ENCODE measurements at regions not wholly inside any gene's neighbourhood (a gene's known extent, or its start where the extent isn't known, plus 50 kb on each side); places are given as distances from the start of the nearest gene placed in this dataset.

DNA sequence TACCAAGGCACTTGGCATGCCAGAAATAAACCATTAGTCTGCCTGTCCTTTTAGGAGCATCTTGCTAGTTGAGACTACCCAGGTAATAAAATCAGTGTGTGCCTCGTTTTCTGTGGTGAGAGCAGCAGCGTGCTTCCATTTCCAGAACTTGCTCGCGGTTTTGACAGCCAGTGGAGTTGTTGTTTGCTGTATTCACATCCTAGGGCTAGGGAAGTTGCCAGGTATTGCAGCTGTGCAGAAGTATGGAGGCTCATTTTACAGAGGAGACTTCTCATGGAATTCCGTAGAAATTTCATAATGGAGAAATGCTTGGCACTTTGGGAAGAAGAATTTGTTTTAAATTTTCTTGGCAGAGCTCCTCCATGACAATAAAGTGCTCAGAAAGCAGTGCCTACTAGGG is 1355.1 kb upstream of the ZEB2 start:
- in situ Hi-C loops (cut with MboI; ENCODE audit: low pct_unique_long_range_greater_than_20kb, low sequenced_read_pairs, unreplicated experiment): no loop called here
- no peak for DNase-seq (ENCODE audit: low spot score)
- TF ChIP-seq, protein P1, sequence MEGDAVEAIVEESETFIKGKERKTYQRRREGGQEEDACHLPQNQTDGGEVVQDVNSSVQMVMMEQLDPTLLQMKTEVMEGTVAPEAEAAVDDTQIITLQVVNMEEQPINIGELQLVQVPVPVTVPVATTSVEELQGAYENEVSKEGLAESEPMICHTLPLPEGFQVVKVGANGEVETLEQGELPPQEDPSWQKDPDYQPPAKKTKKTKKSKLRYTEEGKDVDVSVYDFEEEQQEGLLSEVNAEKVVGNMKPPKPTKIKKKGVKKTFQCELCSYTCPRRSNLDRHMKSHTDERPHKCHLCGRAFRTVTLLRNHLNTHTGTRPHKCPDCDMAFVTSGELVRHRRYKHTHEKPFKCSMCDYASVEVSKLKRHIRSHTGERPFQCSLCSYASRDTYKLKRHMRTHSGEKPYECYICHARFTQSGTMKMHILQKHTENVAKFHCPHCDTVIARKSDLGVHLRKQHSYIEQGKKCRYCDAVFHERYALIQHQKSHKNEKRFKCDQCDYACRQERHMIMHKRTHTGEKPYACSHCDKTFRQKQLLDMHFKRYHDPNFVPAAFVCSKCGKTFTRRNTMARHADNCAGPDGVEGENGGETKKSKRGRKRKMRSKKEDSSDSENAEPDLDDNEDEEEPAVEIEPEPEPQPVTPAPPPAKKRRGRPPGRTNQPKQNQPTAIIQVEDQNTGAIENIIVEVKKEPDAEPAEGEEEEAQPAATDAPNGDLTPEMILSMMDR (IDR thresholded peaks at IDR 0.05; ENCODE audit: extremely low read depth, insufficient read depth, missing control alignments): no peak

DNA sequence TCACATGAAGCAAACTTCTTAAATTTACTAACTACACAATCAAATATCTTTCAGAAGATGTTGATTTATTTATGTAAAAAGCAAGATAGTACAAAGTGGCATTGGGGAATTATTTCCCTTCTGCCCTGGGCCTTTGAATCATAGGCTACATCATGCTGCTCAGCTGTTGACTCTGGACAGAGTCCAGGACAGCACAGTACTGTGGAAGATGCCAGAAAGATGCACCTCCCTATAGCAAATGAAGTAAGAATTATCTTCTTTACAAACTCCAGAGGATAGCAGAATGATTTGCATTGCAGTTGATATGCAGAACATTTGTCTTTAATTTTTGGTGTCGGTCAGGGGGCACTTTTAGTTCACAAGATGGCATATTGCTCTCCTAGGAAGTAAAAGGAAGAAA is 1354.5 kb upstream of the ZEB2 start:
- no peak for DNase-seq (ENCODE audit: low spot score)
- in situ Hi-C loops (cut with MboI; ENCODE audit: low pct_unique_long_range_greater_than_20kb, low sequenced_read_pairs, unreplicated experiment): no loop called here
- TF ChIP-seq, protein P1 (IDR thresholded peaks at IDR 0.05; ENCODE audit: extremely low read depth, insufficient read depth, missing control alignments): no peak

DNA sequence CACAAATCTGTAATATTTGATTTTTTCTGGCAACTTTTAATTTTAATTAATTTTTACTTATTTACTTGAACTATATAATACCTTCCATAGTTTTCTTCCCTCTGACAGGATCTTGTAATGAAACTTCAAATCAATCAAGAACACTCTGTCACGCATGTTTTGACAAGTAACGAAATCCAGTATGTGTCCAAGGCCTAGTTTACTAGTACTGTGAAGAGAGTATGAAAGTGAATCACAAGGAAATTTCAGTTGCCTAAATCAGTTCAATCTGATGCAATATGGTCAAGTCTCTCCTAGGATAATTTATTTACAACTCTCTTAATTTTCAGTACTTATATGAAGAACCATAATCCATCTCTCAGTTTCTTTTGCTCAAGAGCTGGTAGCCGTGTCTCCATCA is 1344.6 kb upstream of the ZEB2 start:
- in situ Hi-C loops (cut with MboI; ENCODE audit: low pct_unique_long_range_greater_than_20kb, low sequenced_read_pairs, unreplicated experiment): no loop called here
- DNase-seq (ENCODE audit: low spot score): no peak
- TF ChIP-seq, protein P1 (IDR thresholded peaks at IDR 0.05; ENCODE audit: extremely low read depth, insufficient read depth, missing control alignments): no peak

DNA sequence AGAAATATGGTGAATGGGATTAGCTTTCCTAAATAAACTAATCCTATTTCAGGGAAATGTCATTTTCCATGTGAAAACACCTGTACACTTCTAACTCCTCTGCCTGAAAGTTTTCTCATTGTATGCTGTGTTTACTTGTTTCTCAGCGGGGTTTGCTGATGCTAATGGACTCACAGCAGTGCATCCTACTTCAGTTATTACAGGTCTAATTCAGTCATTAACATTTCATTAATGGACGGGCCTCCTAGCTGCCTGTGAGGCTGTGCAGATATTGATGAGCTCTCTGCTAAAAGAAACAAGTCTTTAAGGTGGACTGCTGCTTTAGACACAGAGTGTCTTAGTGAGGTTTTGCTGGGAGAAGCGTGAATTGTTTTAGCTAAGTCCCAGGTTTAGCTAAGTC is 1342.0 kb upstream of the ZEB2 start:
- in situ Hi-C loops (cut with MboI; ENCODE audit: low pct_unique_long_range_greater_than_20kb, low sequenced_read_pairs, unreplicated experiment): no loop called here
- no peak for DNase-seq (ENCODE audit: low spot score)
- TF ChIP-seq, protein P1 (IDR thresholded peaks at IDR 0.05; ENCODE audit: extremely low read depth, insufficient read depth, missing control alignments): no peak

DNA sequence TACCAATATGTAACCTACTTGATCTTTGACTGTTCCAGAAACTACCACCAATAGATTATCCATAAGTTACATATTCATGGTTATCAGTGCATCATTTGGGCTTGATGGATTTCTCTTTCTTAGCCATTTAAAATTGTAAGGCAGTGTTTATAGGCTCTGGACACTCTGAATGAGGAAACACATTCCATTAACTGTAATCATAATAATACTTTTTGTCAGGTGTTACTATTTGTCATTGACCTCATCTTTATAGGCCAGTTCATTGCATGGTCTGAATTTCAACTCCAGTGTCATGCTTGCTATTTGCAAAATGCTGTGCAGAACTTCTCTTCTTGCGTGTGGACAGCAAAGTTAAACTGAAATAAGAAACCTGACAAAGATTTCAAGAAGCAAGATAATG is 1340.2 kb upstream of the ZEB2 start:
- no peak for DNase-seq (ENCODE audit: low spot score)
- TF ChIP-seq, protein P1 (IDR thresholded peaks at IDR 0.05; ENCODE audit: extremely low read depth, insufficient read depth, missing control alignments): no peak
- in situ Hi-C loops (cut with MboI; ENCODE audit: low pct_unique_long_range_greater_than_20kb, low sequenced_read_pairs, unreplicated experiment): no loop called here

DNA sequence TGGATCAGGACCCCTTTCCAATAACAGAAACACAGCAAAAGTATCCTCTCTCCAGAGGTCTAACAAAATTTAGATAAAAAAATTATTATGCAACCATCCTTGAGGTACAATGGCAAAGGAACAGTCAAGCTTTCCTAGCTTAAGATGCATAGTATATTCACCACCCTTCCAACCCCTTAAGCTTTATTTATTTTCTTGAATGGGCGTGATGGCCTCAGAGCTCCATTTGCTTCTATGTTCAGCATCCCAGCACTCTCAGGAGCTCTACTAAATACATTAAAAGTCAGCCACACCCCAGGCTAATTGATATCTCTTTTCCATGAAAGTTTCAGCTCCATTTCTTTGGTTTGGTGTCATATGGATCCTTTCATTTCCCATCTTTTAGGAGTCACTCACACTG is 1335.2 kb upstream of the ZEB2 start:
- TF ChIP-seq, protein P1 (IDR thresholded peaks at IDR 0.05; ENCODE audit: extremely low read depth, insufficient read depth, missing control alignments): no peak
- in situ Hi-C loops (cut with MboI; ENCODE audit: low pct_unique_long_range_greater_than_20kb, low sequenced_read_pairs, unreplicated experiment): no loop called here

More for the DNA sequence above, 1335.2 kb upstream of the ZEB2 start:
- DNase-seq (ENCODE audit: low spot score): no peak

Measured in GM13977 (cell line).